ENCODE measurements at regions not wholly inside any gene's neighbourhood (a gene's known extent, or its start where the extent isn't known, plus 50 kb on each side); places are given as distances from the start of the nearest gene placed in this dataset.

GRCh38 chr5:162624110-162624509 lies 556.5 kb downstream of the GABRG2 start:
- Mint-ChIP-seq H3K4me1 (ENCODE audit: insufficient read depth, unreplicated experiment) (no peaks in the 10 kb centered on the region), H3K27me3 (ENCODE audit: insufficient read depth, unreplicated experiment) (no peaks in the 10 kb centered on the region), H3K36me3 (ENCODE audit: insufficient read depth, unreplicated experiment) (no peaks in the 10 kb centered on the region), H3K4me3 (ENCODE audit: unreplicated experiment) (no peak overlapping the region), H3K27ac (ENCODE audit: low read depth, unreplicated experiment) (no peak overlapping the region), H3K9me3 (ENCODE audit: unreplicated experiment) (peaks cover 25% of the 10 kb centered on the region)
- TF ChIP-seq CTCF (IDR thresholded peaks at IDR 0.05; ENCODE audit: unreplicated experiment) = no peak
- POLR2A ChIA-PET = interaction anchor here (1.7 kb wide), 1 partner anchor 12 kb away, joined by 4 read pairs; no protein-coding TSS in a partner anchor
- intact Hi-C loops (cut with micrococcal nuclease) = no loop called here
- no peak for DNase-seq (ENCODE audit: unreplicated experiment)
- CTCF ChIA-PET = interaction anchor here (0.6 to 1.0 kb wide), 3 partner anchors 134 to 657 kb away, joined by 3 read pairs; no protein-coding TSS in a partner anchor
- no TSS peak for BruUV-seq (replicated peaks)

- H3K27ac Mint-ChIP-seq (ENCODE audit: low read depth, unreplicated experiment) = no peak overlapping the region
- intact Hi-C loops (cut with micrococcal nuclease) = no loop called here
- BruUV-seq (replicated peaks) = no TSS peak
- H3K36me3 Mint-ChIP-seq (ENCODE audit: insufficient read depth, unreplicated experiment) = no peaks in the 10 kb centered on the region
- CTCF ChIA-PET = interaction anchor here (1.1 kb wide), 1 partner anchor 17 kb away, joined by 3 read pairs; no protein-coding TSS in a partner anchor
- POLR2A ChIA-PET = no interaction called here
- peaks cover 16% of the 10 kb centered on the region for H3K9me3 Mint-ChIP-seq (ENCODE audit: unreplicated experiment)
- no peak overlapping the region for H3K4me3 Mint-ChIP-seq (ENCODE audit: unreplicated experiment)
- no peaks in the 10 kb centered on the region for H3K27me3 Mint-ChIP-seq (ENCODE audit: insufficient read depth, unreplicated experiment)
- no peaks in the 10 kb centered on the region for H3K4me1 Mint-ChIP-seq (ENCODE audit: insufficient read depth, unreplicated experiment)
- no peak for TF ChIP-seq CTCF (IDR thresholded peaks at IDR 0.05; ENCODE audit: unreplicated experiment)
- no peak for DNase-seq (ENCODE audit: unreplicated experiment)
Measured at GRCh38 chr5:162637481-162637880, 569.9 kb downstream of the GABRG2 start.

- Mint-ChIP-seq H3K9me3 (ENCODE audit: unreplicated experiment) (peaks cover 15% of the 10 kb centered on the region), H3K27ac (ENCODE audit: low read depth, unreplicated experiment) (no peak overlapping the region), H3K27me3 (ENCODE audit: insufficient read depth, unreplicated experiment) (no peaks in the 10 kb centered on the region), H3K4me3 (ENCODE audit: unreplicated experiment) (no peak overlapping the region), H3K36me3 (ENCODE audit: insufficient read depth, unreplicated experiment) (no peaks in the 10 kb centered on the region), H3K4me1 (ENCODE audit: insufficient read depth, unreplicated experiment) (no peaks in the 10 kb centered on the region)
- no TSS peak for BruUV-seq (replicated peaks)
- TF ChIP-seq CTCF (IDR thresholded peaks at IDR 0.05; ENCODE audit: unreplicated experiment) = no peak
- DNase-seq (ENCODE audit: unreplicated experiment) = no peak
- ChIA-PET CTCF (interaction anchor here (0.6 kb wide), 1 partner anchor 46 kb away, joined by 4 read pairs; no protein-coding TSS in a partner anchor), POLR2A (no interaction called here)
- intact Hi-C loops (cut with micrococcal nuclease) = no loop called here
Measured at GRCh38 chr5:162638849-162639248, 571.3 kb downstream of the GABRG2 start.

- ChIA-PET POLR2A (interaction anchor here (1.0 kb wide), 1 partner anchor 120 kb away, joined by 3 read pairs; no protein-coding TSS in a partner anchor), CTCF (interaction anchor here (0.6 to 1.3 kb wide), 2 partner anchors 432 to 677 kb away, joined by 4 to 5 read pairs; no protein-coding TSS in a partner anchor)
- no TSS peak for BruUV-seq (replicated peaks)
- no peak for TF ChIP-seq CTCF (IDR thresholded peaks at IDR 0.05; ENCODE audit: unreplicated experiment)
- no peaks in the 10 kb centered on the region for H3K36me3 Mint-ChIP-seq (ENCODE audit: insufficient read depth, unreplicated experiment)
- H3K27ac Mint-ChIP-seq (ENCODE audit: low read depth, unreplicated experiment) = no peak overlapping the region
- H3K4me1 Mint-ChIP-seq (ENCODE audit: insufficient read depth, unreplicated experiment) = no peaks in the 10 kb centered on the region
- no peak for DNase-seq (ENCODE audit: unreplicated experiment)
- no peaks in the 10 kb centered on the region for H3K27me3 Mint-ChIP-seq (ENCODE audit: insufficient read depth, unreplicated experiment)
- intact Hi-C loops (cut with micrococcal nuclease) = no loop called here
- H3K9me3 Mint-ChIP-seq (ENCODE audit: unreplicated experiment) = no peaks in the 10 kb centered on the region
- H3K4me3 Mint-ChIP-seq (ENCODE audit: unreplicated experiment) = no peak overlapping the region
Measured at GRCh38 chr5:162641142-162641813, 573.7 kb downstream of the GABRG2 start.

All from MCF 10A (cell line).